ENCODE measurements at regions not wholly inside any gene's neighbourhood (a gene's known extent, or its start where the extent isn't known, plus 50 kb on each side); places are given as distances from the start of the nearest gene placed in this dataset.

DNA sequence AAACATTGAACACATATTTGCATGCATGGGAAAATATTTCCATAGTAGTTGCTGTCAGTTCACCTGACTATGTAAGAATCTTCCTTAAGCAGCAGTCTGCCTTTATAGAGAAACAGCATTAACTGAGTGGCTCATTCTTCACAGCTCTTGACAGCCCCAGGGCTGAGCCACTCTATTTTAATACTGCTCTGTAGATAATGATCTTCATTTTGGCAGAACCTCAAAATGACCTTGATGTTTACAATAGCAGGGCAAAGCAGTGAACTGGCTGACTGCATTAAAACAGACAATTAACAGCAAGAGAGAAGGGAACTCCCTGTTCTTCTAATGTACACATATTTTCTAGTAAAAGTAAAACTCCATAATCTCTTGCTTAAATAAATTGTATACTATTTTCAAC is 580.6 kb upstream of the SOX11 start:
- DNase-seq, result no peak

DNA sequence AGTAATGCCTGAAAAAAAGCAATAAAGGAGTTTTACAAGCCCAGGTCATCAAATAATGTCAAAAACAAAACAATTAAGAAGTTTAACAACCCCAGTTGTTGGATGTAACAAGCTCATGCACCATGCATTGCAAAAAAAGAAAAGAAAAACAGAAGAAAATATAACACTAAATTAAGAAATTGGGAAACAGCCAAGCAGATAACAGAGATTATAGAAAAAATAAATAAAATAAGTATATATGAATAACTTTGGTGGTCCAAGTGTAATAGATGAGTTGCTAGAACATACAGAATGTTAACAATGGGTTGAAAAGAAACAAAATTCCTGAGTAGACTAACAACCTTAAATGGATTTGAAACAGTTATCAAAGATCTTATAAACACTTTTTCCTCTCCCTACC is 573.1 kb upstream of the SOX11 start:
- DNase-seq, result no peak

DNA sequence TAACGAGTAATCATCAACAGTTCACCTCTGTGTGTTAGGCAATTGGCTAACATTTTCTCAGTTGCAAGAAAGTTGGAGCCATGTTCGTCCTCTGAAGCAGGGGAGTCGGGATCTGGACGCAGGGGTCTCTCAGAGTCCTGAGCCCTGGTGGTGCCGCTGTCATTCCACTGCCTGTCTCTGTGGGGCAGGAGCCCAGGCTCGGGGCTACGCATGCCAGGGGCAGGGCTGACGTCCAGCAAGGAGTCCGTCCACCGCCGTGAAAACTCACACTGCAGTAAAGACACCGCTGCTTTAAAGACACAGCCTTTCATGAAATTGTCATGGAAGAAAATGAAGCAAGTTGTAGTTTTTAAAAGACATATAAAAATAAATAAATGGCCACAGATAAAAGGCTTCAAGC is 571.1 kb upstream of the SOX11 start:
- no peak for DNase-seq

DNA sequence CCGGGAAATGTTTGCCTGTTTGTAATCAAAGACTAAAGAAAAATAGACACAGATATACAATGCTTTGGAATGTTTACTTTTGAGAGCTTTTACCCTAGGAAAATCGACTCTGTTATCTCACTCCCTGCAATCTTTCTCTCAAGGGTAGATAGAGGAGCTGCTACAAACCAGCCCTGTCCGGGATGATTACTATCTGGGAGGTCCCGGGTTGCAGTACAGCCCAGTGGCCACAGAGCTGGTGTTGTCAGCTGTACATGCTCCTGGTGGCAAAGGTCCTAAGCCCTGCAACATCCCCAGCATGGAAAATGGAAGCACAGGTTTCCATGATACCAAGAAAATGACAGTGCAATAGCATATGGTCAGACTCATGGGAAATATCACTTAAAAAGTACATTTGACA is 570.5 kb upstream of the SOX11 start:
- DNase-seq, result no peak

DNA sequence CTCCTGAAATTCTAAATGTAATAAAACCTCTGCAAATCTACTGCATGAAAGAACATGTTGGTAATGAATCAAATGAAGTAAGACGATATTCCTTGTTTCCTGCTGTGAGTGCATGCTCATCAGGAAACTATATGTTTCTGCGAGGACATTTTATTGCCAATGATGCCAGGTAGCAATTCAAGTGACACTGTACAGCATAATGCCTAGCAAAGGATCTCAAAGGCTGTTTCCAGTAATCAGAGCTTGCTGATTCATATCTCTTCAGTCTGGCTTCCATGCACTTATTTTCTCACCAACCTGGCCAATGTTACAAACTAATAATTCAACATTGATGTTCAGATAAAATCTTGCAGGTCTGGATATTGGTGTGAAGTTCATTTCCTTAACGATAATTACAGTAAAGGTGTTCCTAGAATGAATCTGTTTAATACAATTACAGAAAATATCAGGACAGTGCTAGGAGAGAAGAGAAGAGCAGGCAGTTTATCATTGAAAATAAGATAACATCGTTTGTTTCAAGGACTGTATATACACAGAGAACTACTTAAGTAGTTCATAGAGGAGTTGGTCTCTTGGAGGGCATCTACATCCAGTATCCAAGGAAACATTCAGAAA is 568.5 kb upstream of the SOX11 start:
- DNase-seq, result no peak

DNA sequence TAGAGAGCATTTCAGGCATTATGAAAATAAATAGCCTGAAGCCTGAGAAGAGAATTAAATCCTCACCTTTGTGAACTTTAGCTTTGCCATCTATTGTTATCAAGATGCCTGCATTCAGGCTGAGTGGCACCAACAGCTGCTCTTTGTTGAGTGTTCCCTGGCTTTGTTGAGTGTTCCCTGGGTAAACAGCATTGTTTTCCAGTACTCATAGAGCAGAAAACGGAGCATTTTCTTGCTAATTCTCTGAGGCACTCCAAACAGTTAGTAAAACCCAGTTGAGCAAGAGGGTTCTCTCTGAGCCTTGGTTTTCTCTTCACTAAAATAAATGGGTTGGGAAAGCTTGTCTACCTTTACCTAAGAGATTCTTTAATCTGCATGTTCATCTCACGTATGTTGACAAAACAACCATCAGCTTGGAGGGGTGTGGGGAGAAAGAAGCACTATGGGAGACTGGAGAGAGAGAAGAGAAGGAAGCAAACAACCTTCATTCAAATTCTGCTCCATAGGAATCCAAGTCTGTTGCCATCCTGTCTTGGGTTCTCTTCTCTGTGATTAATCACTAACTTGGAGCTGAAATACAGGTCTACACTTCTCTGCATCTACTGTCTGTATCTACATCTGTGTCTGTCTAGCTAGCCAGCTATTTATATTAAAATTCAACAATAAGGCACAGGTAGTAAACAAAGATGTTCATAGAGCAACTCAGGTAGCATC is 567.0 kb upstream of the SOX11 start:
- no peak for DNase-seq

DNA sequence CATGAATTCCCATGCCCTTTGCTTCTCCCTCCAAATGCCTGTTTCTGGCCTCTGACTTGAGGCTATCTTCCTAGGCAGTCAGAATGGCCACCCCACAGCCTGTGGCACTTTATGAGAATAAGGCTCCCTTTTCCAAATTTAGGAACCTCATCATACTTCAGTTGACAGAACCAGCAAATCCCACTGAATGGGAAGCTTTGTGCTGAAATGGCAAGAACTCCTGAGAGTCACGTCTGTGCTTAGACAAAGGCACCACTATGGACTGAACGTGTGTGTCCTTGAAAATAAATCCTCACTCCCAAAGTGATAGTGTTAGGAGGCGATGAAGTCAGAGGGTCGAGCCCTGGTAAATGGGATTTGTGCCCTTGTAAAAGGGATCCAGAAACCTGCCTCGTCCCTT is 559.9 kb upstream of the SOX11 start:
- DNase-seq, result no peak

DNA sequence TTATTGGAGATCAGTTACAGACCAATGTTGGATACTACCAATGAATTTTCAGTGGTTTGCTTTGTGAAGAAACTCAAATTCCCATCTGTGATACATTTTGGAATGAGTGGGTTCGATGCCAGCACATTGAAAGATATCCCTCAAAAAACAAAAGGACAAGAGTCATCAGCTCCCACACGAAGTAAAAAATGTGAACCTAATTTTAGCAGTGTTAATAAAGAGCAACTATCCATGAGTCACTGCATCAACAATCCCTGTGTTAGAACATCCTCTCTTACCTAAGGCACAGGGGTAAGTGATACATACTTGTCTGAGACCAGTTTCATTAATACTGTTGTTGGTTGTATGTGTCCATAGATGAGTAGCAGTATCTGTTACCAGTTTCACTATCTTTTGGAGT is 551.8 kb upstream of the SOX11 start:
- no peak for DNase-seq

DNA sequence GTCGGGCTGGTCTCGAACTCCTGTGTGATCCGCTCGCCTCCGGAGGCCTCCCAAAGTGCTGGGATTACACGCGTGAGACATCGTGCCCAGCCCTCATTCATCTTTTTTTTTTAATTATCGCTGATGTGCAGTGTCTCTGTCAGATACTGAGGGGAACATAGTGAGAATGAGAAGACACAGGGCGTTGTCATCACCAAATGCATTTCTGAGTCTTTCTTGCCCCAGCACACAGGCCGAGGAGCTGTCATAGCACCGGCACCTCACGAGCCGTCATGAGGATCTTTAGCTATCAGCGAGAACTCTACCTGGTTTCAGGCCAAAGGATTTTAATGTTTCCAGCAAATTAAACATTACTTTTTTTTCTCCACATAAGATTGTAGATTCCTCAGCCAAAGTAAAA is 548.0 kb upstream of the SOX11 start:
- no peak for DNase-seq

DNA sequence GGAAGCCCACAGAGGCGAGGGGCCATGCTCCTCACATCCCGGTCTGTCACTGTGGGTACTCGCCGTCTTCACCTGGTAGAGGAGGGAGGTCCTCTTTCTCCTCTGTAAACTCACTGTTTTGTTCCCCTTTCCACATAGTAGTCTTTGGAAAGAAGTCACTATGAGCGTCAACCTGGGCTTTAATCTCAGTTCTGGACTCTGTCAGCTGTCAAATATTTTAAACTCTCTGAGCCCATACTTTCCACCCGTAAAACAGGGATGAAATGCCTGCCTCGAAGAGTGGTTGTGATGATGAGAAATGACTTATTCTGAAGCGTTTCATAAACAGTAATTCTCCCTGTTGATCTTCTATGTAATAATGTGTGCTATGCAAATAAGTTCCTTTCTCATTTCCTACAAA is 547.1 kb upstream of the SOX11 start:
- no peak for DNase-seq

DNA sequence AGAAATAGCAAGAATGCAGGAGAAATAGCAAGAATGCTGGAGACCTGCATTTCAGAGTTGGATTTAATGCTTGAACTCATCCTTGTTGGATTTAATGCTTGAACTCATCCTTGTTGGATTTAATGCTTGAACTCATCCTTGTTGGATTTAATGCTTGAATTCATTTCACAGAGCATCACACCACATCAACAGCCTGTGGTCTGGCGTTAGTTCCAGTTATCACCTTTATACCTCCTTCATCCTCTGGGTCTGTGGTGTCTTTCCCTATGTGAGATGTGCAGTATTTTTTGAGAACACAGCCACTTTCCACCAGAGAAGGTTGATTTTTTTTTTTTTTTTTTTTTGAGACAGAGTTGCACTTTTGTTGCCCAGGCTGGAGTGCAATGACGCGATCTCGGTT is 546.4 kb upstream of the SOX11 start:
- no peak for DNase-seq

DNA sequence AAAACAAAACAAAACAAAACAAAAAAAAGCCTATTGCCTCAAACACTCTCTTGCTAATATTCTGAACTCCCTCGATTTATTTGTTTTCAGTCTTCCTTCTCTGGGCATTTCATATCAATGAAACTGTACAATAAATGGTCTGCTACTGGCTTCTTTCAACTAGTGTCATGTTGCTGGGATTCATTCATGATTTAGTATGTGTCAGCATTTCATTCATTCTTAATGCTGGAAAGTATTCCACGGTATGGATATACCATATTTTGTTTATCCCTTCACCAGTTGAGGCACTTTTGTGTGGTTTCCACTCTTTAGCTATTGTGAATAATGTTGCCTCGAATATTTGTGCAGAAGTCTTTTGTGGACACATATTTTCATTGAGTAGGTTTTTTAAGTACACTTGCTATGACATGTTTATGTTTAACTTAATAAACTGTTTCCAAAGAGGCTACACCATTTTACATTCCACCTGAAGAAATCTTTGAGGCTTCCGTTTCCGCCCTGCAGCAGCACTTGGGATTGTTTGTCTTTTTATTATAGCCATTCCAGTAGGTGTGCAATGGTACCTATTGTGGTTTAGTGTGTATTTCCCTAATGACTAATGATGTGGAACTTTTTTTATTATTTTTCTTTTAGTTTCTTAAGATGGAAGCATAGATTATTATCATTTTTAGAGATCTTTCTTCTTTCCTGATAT is 543.6 kb upstream of the SOX11 start:
- no peak for DNase-seq

DNA sequence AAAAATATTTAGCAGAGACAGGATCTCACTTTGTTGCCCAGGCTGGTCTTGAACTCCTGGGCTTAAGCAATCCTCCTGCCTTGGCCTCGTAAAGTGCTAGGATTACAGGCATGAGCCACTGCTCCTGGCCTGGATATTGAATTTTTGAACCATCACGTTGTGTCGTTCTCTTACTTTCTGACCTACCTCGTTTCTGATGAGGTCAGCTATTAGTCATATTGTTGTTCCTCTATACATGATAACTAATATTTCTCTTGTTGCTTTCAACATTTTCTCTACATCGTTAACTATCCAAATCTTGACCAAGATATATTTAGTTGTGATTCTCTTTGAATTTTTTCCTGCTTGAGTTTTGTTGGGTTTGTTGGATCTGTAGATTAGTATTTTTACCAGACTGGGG is 541.3 kb upstream of the SOX11 start:
- DNase-seq, result no peak

DNA sequence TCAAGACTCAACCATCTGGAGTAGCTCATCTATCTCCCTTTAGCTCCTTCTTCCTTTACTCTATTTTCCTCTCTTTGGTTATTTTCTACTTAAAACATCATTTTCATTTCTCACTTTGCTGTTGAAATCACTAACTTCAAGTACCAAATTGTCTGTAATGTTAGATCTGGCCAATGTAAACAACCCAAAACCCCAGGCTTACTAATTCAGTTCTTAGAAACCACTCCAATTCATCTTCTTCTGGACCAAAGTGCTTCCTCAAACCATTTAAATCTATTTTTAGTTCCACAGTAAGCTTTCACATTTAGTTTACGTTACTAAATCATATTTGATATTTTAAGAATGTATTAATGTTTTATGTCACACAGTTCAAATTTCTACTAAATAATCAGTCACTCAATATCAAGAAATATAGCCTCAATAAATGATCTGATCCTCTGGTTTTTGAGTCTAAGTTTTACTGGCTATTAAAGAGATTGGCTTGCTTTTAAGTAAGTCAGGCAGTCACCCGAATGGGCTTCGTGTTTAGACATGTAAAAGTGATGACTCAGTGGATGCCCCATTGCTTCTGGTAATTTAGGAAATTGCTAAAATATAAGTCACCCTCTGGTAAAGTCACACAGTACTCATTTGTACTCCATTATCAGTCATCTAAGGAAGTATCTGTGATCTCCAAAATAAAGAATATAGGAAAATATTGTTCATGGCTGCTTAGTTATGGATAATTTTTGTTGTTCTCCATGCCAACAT is 527.2 kb upstream of the SOX11 start:
- DNase-seq, result no peak

DNA sequence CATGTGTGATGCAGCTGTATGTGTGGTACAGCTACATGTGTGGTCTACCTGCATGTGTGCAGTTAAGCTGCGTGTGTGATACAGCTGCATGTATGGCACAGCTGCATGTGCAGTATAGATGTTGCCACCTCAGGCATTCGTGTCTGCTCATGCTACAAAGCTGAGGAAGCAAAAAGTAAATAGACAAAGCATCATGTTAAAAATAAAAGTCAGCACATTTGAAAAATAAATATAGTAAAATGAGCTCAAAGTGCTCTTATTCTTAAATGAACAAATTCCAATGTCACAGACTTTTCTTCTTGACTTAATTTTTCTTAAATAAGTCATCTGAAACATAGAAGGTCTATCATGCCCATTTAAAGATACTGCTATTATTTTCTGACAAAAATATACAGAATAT is 519.3 kb upstream of the SOX11 start:
- no peak for DNase-seq

DNA sequence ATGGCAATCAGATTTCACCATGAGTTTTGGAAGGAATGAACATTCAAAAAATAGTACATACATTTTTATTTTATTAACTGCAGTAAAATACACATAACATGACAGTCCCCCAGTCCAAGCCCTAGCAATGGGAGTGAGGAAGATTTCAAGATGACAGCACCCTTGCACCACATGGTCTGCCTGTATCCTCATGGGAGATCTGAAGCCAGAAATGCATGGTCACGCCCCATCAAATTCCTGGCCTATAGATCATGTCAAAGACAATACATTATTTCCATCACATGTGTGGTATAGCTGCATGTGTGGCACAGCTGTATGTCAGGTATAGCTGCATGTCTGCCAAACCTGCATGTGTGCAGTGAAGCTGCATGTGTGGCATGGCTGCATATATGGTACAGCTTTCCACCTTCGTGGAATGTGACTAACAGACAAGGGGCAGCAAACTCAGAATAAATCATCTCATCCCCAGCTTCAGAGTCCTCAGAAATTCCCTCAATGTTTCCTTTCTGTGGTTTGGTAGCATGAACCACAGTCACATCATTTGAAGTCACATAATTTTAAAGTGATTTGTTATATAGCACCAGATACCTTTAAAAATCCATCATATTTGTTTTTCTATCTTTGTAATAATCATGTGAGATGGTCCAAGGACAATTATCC is 518.2 kb upstream of the SOX11 start:
- DNase-seq, result no peak

DNA sequence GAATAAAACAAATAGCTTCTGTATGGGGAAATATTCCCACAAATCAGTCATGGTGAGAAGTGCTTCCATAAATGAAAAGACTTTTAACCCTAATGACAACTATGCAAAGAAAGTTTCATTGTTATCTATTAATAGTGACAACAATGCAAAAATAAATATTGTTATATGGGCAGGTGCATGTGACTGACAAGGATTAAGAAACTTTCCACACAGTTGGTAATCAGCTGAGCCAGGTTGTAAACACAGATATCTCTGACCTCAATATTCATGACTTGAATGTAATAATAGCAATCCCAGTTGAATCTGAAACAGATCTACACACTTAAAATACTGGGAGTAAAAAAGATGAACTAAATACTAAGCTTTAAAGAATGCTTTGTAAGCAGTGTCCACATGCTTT is 517.0 kb upstream of the SOX11 start:
- no peak for DNase-seq

DNA sequence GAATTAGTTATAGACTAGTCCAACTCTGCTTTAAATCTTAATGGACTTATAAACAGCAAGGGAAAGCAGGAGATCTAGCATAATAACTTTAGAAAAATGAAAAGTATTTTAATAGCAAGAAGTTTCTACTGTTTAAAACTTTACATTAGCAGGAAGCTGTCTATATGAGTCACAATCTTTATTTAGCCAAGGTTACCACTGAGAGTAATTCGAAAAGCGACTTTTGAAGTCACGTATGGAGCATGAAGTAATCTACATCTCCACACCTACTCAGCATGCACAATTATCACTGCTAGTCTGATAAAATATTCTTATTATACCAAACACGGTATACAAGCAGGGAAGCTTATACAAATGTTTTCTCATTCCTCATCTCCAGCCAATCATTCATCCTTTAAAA is 515.4 kb upstream of the SOX11 start:
- DNase-seq, result no peak

DNA sequence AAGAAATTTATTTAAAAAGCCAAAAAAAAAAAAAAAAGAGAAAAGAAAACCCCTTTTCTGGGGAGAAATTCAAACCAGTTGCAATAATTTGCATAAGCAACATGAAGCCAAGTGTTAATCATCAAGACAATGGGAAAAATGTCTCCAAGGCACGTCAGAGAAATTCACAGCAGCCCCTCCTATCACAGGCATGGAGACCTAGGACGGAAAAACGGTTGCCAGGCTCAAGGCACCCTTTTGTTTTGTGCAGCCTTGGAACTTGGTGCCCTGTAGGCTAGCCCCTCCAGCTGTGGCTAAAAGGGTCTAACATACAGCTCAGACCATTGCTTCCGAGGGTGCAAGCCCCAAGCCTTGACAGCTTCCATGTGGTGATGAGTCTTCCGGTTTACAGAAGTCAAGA is 509.2 kb upstream of the SOX11 start:
- DNase-seq, result no peak

DNA sequence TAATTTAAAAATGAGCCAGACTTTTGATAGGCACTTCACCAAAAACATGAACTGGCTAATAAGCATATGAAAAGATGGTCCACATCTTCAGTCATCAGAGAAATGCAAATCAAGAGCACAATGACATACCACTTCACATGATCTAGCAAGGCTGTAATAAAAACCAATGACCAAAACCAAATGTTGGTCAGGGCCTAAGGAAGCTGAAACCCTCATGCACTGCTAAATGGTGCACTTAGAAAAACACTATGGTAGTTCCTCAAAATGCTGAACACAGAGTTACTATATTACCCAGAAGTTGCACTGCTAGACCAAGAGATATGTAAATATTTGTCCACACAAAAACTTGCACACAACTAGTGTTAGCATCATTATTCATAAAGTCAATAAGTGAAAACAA is 504.9 kb upstream of the SOX11 start:
- no peak for DNase-seq

DNA sequence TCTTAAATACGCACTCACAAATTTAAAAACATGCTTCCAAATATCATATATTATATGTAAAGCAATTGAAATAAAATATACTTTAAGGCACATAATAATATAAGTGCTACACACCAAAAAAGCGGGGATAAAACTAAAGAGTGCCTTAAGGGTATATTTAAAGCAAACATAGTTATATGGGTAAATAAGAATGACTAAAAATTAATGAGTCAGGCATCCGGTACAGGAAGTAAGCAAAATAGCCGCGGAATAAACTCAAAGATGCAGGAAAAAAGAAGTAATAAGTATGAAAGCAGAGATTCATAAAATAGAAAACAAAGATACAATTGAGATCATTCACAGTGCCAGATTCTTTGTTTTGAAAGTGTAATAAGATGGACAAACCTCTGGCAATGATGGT is 503.5 kb upstream of the SOX11 start:
- no peak for DNase-seq

DNA sequence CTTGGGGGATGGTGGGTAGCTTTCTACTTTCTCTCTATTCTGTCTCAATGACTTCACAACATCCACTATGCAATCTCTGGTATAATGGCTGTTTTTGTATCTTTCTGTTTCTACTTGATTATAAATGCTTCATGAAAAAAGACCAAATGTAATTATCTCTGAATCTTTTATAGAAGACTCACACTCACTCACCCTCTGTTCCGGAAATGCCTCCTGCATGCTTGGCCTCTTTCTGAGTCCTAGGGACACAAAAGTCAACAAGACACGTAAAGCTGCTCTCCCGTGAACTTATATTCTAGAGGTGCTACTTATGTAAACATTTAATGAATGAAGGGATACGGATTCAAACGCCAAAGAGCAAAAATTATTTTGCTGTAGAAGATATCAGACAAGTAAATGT is 502.2 kb upstream of the SOX11 start:
- no peak for DNase-seq

DNA sequence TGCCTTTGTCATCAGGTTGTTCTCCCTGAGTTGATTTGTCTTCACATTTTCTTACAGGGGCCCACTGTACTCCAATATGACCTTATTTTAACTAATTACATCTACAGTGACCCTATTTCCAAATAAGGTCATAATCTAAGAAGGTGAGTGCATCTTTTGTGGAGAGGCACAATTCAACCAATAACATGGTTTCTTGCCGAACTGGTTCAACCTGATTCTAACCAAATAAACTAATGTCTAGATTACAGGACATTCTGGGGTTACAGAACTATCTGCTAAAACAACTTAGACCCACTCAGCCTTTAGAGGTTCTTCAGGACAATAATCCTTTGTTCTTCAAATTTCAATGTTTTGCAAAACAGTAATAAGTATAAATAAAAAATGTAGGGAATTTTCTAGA is 496.5 kb upstream of the SOX11 start:
- no peak for DNase-seq

Data from SIG-M5 (cell line).